GM21723 (cell line): ENCODE measurements at regions not wholly inside any gene's neighbourhood (a gene's known extent, or its start where the extent isn't known, plus 50 kb on each side); places are given as distances from the start of the nearest gene placed in this dataset.

Source experiments
- ATAC-seq: cut with Tn5 transposase; IDR thresholded peaks from one replicate; pipeline ENCODE4 v1.9.1; 2021; ENCODE audit warnings: mild to moderate bottlenecking, moderate library complexity; ENCODE audit not compliant: unreplicated experiment

DNA sequence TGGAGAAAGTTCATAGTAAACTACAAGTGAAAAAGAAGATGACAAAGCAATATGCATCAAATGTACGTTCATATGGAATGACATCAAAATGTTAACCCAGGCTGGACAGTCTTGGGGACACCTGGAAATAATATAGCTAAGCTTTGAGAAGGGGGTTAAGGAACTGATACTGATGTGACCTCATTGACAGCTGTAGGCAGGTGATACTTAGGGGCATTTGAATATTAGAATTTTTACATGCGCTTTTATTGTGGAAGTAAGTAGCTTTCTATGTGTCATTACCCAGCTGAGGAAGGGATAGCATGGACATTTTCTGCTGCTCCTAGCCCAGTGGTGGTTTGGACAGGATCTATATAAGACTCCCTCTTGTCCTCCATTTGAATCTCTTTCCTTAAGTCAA is 299.7 kb downstream of the CWC27 start:
- peak; percentile 44 for ATAC-seq

DNA sequence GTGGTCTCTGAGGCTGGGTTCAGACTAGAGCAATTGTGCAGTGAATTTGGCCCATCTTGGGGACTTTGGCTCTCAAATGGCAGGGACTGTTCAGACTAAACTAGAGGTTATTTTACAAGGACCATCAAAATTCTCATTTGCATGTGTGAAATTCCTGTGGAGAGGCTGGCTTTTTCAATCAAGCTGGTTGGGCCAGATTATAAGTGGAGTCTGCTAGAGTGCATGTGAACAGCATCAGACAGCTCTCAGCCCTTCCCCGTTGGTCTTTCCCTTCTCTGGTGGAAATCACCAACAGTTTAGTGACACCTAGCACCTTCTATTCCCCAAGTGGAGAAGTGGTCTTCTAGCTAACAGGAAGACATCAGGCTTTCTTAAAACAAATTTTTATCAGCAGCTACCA is 301.3 kb downstream of the CWC27 start:
- ATAC-seq: no peak

DNA sequence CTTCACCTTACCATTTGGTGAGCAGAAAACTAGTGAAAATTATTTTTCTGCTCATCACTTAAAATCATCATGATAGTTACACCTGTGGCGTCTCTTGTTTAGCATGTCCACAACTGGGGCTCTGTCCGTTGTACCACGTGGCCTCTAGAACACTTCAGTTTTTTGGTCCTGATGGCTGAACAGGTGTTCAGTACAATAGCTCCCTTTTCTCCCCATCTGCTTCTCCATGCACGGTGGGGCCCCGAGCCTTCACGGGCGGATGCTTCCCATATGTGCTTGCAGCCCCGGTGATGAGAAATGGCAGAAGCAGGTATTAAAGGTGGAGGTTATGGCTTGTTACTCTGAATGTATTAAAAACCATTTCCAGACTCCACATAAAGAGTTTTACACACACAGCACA is 304.1 kb downstream of the CWC27 start:
- no peak for ATAC-seq

DNA sequence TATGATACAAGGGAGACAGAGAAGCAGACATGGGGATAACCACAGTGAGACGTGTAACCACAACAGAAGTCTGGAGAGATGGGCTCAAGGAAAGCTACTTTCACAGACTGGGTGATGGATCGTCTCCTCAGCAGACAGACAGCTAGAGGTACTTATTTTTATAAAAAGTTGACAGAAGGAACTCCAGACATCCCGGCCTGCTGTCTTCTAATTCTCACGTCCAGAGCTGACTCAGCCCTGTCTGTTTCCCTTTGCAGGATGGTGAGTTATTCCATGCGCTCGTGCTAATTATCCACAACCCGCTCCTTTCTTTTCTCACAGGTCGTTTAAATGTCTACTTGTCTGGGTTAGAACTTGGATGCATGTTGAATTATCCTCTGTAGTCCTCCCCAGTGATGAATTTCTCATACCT is 304.5 kb downstream of the CWC27 start:
- ATAC-seq: no peak

DNA sequence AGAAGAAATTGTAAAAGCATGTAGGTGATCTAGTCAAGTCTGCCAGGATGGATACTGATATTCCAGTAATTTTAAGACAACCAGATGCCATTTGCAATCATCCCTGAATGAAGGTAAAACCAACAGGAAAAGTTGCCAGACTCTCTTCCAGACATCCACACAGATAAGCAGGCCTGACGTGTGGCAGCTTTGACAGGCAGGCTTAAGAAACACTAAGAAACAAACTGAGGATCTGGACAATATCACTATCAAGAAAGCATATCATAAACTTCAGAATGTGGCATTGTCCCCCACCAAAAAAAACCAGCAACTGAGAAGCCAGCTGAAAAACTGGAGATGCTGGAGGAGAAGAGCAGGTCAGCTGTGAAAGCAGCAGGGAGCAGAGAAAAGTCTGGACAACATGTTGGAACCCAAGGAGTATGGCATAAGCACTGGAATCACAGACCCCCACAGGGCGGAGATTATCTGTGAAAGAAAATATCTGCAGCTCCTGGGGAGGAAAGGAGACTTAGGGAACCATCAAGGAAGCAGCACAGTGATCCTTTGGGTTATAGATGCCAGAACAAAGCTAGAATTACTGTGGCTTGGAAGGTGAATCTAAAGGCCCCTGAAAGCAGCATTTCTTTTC is 307.0 kb downstream of the CWC27 start:
- ATAC-seq: no peak

DNA sequence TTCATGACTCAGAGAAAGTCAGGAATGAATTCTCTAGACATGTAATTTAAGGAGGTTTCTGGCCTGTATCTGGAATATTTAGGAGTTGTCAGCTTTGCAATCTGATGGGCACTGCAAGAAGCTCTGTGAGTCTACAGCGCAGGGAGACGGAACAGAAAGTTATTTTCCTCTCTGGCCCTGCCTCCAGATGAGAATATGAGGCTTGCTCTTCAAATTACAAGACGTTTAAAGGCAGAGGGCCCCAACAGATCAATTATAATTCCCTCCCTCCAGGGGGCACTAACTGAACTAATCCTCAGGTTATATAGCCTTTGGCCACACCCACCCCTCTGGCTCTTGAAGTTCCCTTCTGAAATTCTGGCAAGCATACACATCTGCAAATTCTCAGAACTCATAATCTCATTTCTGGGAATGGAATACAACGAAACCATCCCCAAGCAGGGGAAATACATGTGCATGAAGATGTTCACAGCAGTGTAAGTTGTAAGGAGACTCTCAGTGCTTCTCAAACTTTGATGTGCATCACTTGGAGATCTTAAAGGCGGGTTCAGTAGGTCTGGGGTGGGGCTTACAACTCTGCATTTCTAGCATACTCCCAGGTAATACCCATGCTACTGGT is 307.6 kb downstream of the CWC27 start:
- peak; percentile 84 for ATAC-seq

DNA sequence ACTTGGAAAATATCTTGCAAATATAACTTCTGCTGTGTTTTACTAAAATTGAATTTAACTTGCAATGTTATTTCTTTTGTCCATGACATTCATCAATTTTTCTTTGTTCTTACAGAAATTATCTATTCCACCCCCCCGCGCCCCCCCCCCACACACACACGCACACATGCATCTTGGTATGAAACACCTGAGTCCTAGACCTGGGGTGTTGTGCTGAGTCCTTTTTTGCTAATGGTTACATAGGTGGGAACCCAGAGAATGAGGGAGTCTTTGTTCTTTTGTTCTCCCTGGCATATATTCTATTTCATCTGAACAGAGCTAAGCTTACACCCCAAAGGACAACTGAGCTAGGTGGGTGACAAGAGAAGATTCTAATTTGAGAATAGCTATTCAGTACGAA is 308.9 kb downstream of the CWC27 start:
- ATAC-seq: no peak

DNA sequence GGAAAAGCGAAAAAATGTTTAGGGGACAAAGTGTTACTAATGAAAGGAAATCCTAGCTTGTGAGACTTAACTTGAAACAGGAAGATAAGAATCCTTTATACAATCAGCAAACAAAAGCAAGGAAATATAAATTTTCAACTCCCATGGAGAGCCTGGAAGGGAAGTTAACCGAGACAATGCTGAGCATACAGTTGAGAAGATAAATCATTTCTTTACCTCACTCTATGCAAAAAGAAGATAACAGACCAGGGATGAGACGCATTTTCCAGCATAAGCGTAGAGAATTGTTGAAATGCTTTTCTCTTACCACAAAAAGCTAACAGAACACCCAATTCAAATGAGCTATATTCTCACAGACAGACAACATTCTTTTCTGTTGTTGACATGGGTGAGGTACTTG is 309.6 kb downstream of the CWC27 start:
- no peak for ATAC-seq

DNA sequence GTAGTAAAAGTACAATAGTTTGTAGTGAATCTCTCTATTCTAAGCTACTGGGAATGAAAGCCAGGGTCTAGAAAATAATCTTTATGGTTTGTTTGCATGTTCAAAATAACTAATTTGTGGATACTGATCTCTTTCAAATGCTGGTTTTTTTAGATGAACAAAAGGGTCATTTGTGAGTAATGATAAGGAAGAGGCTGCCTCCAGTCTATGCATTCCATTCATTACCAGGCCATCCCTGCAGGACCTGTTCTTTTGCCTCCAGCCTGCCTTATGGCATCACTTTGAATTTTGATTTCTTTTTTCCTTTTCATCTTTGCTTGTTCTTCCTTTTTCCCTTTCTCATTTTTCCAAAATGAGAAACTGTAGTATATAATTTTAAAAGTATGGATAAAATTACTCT is 312.3 kb downstream of the CWC27 start:
- no peak for ATAC-seq

DNA sequence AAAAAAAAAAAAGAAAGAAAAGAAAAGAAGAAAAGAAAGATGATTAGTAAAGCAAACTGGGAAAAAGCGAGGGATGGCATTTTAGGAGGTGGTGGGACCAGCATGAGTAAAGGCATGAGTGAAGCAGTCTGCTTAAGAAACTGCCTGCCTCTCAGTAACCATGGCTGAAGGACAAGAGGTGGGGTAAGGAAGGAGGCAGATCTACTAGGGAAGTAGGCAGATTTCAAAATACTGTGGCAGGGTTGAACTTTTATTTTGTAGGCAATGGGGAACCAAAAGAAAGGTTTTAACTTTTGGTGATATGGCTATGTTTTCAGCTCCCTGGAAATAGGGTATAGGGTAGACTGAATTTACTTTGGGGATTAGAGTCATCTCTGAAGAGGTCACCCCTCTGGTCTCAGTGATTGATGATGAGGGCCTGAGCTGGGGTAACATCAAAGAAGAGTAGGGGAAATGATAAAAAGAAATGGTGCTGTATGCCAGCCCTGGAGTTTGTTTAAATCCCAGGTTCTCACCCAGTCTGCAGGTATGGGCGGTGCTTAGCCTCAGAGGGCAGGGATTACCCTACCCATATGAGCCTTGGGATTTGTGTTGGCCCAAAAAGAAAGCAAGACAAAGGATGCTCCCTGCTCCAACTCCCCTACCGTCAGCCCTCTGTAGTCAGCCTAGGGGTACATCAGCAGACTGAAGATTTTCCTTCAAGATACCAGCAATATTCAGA is 316.2 kb downstream of the CWC27 start:
- ATAC-seq: no peak

DNA sequence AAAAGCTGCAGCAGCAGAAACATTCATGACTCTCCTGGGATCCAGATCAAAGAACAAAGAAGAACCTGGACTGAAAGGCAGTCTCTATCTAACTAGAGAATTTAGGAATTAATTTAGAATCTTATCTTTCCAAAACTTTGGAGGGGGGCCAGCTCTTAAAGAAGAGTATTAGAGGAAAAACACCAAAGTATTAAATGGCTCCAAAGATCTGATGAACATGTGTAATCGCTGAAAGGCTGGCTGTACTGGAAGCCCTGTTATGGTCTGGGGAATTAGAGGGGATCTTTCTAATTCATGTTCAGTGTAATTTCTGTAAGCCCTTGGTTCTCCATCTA is 316.8 kb downstream of the CWC27 start:
- no peak for ATAC-seq

DNA sequence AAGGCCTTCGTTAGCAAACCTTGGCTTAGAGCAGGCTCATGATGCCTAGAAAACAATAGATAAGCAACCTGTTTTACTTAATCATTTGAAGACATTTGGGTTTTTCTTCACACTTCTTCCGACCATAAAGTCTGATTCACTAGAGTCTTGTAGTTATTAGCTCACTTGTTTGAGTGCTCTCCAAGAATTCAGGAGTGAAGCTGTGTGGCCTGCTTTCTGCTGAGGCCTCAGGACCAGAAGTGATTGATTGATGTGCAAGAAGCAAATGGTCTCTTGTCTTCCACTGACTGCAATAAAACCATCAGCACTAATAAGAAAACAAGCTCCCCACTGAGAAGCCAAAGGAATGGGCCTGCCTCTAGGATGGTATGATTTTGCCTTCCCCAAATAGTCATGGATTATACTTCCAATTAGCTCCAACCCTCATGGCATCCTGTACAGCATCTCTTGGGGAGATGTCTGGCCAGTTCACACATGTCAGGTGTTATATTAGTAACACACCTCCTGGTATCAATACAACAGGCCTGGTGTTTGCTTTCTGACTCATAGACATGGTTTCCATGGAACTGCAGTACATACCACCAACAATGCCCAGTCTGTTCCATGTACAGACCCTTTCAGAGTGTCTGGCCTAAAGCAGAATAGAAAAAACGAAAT is 317.6 kb downstream of the CWC27 start:
- no peak for ATAC-seq

DNA sequence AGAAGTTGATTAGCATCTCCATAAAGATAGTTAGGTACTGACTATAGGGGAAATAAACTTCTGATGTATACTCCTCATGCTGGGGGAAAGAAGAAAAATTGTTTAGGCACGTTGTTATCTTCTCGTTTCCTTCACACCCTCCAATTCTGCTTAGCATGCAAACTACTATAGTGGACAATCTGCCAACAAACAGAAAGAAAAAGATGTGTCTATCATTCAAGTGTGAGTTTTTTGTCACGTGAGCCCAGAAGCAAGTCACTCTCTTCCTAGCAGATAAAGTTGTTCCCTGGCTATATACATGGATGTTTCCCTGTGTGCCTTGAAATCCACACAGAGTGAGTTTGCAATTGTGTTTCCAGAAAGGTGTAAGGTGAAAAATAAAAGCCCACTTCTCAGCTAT is 318.4 kb downstream of the CWC27 start:
- ATAC-seq: no peak

DNA sequence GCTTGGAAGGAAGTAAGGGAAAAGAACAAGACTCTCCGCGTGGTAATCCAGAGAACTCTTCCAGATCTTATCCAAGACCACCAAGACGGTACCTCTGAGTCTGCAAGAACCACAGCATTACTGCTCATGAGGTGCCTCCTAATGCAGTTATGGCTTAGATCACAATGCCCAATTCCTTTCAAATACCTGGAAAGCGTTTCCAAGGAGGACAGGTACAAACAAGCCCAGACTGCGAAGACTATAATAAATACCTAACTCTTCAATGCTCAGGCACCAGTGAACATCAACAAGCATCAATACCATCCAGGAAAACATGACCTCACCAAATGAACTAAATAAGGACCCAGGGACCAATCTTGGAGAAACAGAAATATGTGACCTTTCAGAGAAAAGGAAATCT is 325.5 kb downstream of the CWC27 start:
- ATAC-seq: no peak

DNA sequence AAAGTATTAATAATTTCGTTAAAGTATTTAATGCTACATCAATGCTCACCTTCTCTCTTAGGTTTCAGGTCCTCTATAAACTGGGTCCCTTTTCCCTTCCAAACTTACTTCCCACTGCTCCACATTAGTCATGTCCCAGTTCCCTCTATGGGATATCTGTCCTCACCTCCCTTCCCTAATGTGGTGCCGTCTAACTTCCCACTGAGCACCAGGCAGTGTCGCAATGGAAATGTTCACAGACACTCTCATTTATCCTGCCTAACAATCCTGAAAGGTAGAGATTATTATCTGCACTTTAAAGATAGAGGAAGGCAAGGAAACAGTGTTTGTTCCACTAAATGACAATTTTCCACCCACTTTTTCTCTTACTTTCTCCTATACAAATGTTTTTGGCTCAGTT is 329.7 kb downstream of the CWC27 start:
- no peak for ATAC-seq
